Osteocyte (in vitro differentiated cells): ENCODE measurements at regions not wholly inside any gene's neighbourhood (a gene's known extent, or its start where the extent isn't known, plus 50 kb on each side); places are given as distances from the start of the nearest gene placed in this dataset.

Source experiments
- DNase-seq: peaks from one replicate; pipeline ENCODE4 v3.0.0; 2021; ENCODE audit warnings: mixed read lengths; ENCODE audit not compliant: unreplicated experiment; ENCODE audit errors: extremely low spot score
- H3K27ac Mint-ChIP-seq: one replicate; pipeline ENCODE4 v1.8.0; 2021; ENCODE audit warnings: mild to moderate bottlenecking, mixed read lengths; ENCODE audit not compliant: unreplicated experiment
- H3K27me3 Mint-ChIP-seq: one replicate; pipeline ENCODE4 v1.8.0; 2021; ENCODE audit warnings: mixed read lengths; ENCODE audit not compliant: unreplicated experiment
- H3K36me3 Mint-ChIP-seq: one replicate; pipeline ENCODE4 v1.8.0; 2021; ENCODE audit warnings: mixed read lengths; ENCODE audit not compliant: unreplicated experiment
- H3K4me1 Mint-ChIP-seq: one replicate; pipeline ENCODE4 v1.8.0; 2021; ENCODE audit warnings: mixed read lengths; ENCODE audit not compliant: unreplicated experiment
- H3K4me3 Mint-ChIP-seq: one replicate; pipeline ENCODE4 v1.8.0; 2021; ENCODE audit warnings: mild to moderate bottlenecking, moderate library complexity, mixed read lengths; ENCODE audit not compliant: unreplicated experiment
- H3K9me3 Mint-ChIP-seq: one replicate; pipeline ENCODE4 v1.8.0; 2021; ENCODE audit warnings: mixed read lengths; ENCODE audit not compliant: unreplicated experiment
- CTCF ChIP-seq: fragments of 200-600 bp; sonication (generic); IDR thresholded peaks from 2 replicates; pipeline ENCODE4 v1.5.0; 2021; ENCODE audit warnings: antibody characterized with exemption, mild to moderate bottlenecking, moderate library complexity

- Mint-ChIP-seq H3K4me3 (no peak overlapping the region), H3K27ac (no peak overlapping the region), H3K4me1 (no peaks in the 10 kb centered on the region), H3K27me3 (peaks cover 25% of the 10 kb centered on the region), H3K36me3 (no peaks in the 10 kb centered on the region), H3K9me3 (no peaks in the 10 kb centered on the region)
- no peak for DNase-seq
- no peak for TF ChIP-seq CTCF
Observed at GRCh38 chr22:22977479-22978200, 90.0 kb downstream of the IGLL5 start.

- H3K4me1 Mint-ChIP-seq = no peaks in the 10 kb centered on the region
- no peaks in the 10 kb centered on the region for H3K9me3 Mint-ChIP-seq
- no peak overlapping the region for H3K27ac Mint-ChIP-seq
- H3K4me3 Mint-ChIP-seq = no peak overlapping the region
- DNase-seq = no peak
- H3K36me3 Mint-ChIP-seq = no peaks in the 10 kb centered on the region
- TF ChIP-seq CTCF = no peak
- peaks cover 27% of the 10 kb centered on the region for H3K27me3 Mint-ChIP-seq
Observed at GRCh38 chr22:22978637-22979036, 91.0 kb downstream of the IGLL5 start.

- Mint-ChIP-seq H3K27me3 (peaks cover 27% of the 10 kb centered on the region), H3K4me1 (no peaks in the 10 kb centered on the region), H3K9me3 (no peaks in the 10 kb centered on the region), H3K27ac (no peak overlapping the region), H3K36me3 (no peaks in the 10 kb centered on the region), H3K4me3 (no peak overlapping the region)
- DNase-seq = no peak
- TF ChIP-seq CTCF = no peak
Observed at GRCh38 chr22:22979121-22979724, 91.1 kb upstream of the GNAZ start.

- no peaks in the 10 kb centered on the region for H3K4me1 Mint-ChIP-seq
- no peak overlapping the region for H3K27ac Mint-ChIP-seq
- no peak for DNase-seq
- no peak for TF ChIP-seq CTCF
- no peak overlapping the region for H3K4me3 Mint-ChIP-seq
- H3K9me3 Mint-ChIP-seq = no peaks in the 10 kb centered on the region
- peaks cover 24% of the 10 kb centered on the region for H3K27me3 Mint-ChIP-seq
- H3K36me3 Mint-ChIP-seq = no peaks in the 10 kb centered on the region
Observed at GRCh38 chr22:22979954-22980353, 90.4 kb upstream of the GNAZ start.

- Mint-ChIP-seq H3K9me3 (no peaks in the 10 kb centered on the region), H3K4me3 (no peak overlapping the region), H3K27me3 (peaks cover 23% of the 10 kb centered on the region), H3K4me1 (no peaks in the 10 kb centered on the region), H3K36me3 (no peaks in the 10 kb centered on the region), H3K27ac (no peak overlapping the region)
- TF ChIP-seq CTCF = no peak
- no peak for DNase-seq
Observed at GRCh38 chr22:22981670-22982571, 88.4 kb upstream of the GNAZ start.
